ENCODE measurements at regions not wholly inside any gene's neighbourhood (a gene's known extent, or its start where the extent isn't known, plus 50 kb on each side); places are given as distances from the start of the nearest gene placed in this dataset.

DNA sequence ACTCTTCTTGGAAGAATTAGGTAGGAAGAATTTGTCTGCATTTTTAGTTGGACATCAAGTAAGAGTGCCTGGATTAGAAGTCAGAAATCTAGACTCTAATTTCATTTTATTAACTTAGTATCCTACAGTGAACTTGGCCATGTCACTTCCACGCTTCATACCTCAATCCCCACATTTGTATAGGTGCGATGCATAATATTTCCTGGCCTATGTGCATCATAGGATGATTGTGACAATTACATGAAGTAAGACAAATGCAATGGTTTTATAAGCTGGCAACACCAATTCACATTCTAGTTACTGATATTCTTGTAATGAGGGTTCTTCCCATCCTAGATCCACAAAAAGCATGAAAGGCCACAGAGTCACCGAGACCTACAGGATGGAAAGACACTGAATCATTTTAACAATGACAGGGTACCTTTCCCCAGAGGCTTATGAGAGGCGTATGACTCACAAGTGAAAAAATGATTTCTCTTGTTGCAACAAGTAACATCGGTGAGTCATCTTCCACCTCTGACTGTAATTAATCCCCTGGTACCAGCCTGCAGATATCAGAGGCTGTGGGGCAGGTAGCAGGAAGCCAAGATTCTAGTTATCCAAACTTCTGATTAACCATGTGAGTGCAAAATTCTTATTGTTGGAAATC lies 56.0 kb upstream of the OR5AK2 start:
- H3K9me3 ChIP-seq: no peaks in the 10 kb centered on the region
- DNase-seq (ENCODE audit: low spot score): peak; percentile 19
- TF ChIP-seq, protein P1, sequence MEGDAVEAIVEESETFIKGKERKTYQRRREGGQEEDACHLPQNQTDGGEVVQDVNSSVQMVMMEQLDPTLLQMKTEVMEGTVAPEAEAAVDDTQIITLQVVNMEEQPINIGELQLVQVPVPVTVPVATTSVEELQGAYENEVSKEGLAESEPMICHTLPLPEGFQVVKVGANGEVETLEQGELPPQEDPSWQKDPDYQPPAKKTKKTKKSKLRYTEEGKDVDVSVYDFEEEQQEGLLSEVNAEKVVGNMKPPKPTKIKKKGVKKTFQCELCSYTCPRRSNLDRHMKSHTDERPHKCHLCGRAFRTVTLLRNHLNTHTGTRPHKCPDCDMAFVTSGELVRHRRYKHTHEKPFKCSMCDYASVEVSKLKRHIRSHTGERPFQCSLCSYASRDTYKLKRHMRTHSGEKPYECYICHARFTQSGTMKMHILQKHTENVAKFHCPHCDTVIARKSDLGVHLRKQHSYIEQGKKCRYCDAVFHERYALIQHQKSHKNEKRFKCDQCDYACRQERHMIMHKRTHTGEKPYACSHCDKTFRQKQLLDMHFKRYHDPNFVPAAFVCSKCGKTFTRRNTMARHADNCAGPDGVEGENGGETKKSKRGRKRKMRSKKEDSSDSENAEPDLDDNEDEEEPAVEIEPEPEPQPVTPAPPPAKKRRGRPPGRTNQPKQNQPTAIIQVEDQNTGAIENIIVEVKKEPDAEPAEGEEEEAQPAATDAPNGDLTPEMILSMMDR (IDR thresholded peaks at IDR 0.05): no peak
- TF ChIP-seq POLR2AphosphoS5 (IDR thresholded peaks at IDR 0.05) (peak; percentile 84), POLR2A (IDR thresholded peaks at IDR 0.05) (no peak)
- H3K36me3 ChIP-seq: no peaks in the 10 kb centered on the region
- no peaks in the 10 kb centered on the region for H3K4me1 ChIP-seq (replicated peaks)
- WGBS: 48% methylated on average over 5 of the region's 5 CpGs
- intact Hi-C loops (cut with DNase I): no loop called here
- no peak overlapping the region for H3K4me3 ChIP-seq
- H3K27me3 ChIP-seq (replicated peaks; ENCODE audit: insufficient read depth): no peaks in the 10 kb centered on the region
- no peak overlapping the region for H3K27ac ChIP-seq

DNA sequence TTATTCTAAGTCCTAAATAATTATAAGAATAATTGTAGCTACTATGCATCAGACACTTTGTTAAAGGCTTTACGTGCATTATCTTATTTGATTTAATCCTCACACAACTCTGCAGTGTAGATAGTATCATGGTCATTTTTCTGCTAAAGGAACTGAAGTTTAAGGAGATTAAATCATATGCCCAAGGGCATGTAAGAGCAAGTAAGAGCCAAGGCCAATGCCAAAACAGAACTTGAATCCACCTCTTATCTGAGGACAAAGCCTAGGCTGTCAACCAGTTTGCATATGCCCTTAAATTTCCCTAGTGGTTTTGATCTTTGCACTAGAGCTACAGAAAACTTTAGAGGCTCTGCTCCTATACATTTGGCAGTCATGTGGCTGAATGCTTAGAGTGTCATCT lies 65.6 kb upstream of the OR5AK2 start:
- no peaks in the 10 kb centered on the region for H3K36me3 ChIP-seq
- DNase-seq (ENCODE audit: low spot score): no peak
- no peaks in the 10 kb centered on the region for H3K9me3 ChIP-seq
- no peak overlapping the region for H3K27ac ChIP-seq
- TF ChIP-seq, protein P1 (IDR thresholded peaks at IDR 0.05): no peak
- TF ChIP-seq POLR2AphosphoS5 (IDR thresholded peaks at IDR 0.05) (no peak), POLR2A (IDR thresholded peaks at IDR 0.05) (no peak)
- H3K4me3 ChIP-seq: no peak overlapping the region
- intact Hi-C loops (cut with DNase I): no loop called here
- WGBS: 17% methylated on average over 1 of the region's 1 CpG
- H3K4me1 ChIP-seq (replicated peaks): no peaks in the 10 kb centered on the region
- no peaks in the 10 kb centered on the region for H3K27me3 ChIP-seq (replicated peaks; ENCODE audit: insufficient read depth)

DNA sequence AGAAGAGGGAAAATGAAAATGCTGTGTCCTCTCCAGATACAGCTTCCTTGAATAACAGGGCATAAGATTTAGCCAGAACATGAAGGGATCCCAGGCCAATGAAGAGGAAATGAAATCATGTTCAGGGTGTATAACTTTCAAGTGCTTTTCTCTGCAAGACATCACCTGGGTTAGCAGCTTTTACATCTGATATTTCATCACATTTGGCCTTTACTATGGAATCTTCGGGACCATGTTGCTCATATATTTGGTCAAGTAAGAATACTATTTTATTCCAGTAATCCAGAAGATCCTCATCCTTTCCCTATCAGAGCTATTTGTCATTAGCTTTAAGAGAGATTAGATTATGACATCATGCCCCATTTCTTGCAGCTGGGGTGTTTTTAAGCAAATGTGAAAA lies 66.3 kb upstream of the OR5AK2 start:
- intact Hi-C loops (cut with DNase I): no loop called here
- no peak overlapping the region for H3K4me3 ChIP-seq
- H3K4me1 ChIP-seq (replicated peaks): no peaks in the 10 kb centered on the region
- TF ChIP-seq POLR2A (IDR thresholded peaks at IDR 0.05) (no peak), POLR2AphosphoS5 (IDR thresholded peaks at IDR 0.05) (no peak)
- TF ChIP-seq, protein P1 (IDR thresholded peaks at IDR 0.05): no peak
- H3K27me3 ChIP-seq (replicated peaks; ENCODE audit: insufficient read depth): no peaks in the 10 kb centered on the region
- H3K9me3 ChIP-seq: no peaks in the 10 kb centered on the region
- H3K27ac ChIP-seq: no peak overlapping the region
- H3K36me3 ChIP-seq: no peaks in the 10 kb centered on the region
- DNase-seq (ENCODE audit: low spot score): no peak
- 94% methylated on average over 1 of the region's 1 CpG for WGBS

DNA sequence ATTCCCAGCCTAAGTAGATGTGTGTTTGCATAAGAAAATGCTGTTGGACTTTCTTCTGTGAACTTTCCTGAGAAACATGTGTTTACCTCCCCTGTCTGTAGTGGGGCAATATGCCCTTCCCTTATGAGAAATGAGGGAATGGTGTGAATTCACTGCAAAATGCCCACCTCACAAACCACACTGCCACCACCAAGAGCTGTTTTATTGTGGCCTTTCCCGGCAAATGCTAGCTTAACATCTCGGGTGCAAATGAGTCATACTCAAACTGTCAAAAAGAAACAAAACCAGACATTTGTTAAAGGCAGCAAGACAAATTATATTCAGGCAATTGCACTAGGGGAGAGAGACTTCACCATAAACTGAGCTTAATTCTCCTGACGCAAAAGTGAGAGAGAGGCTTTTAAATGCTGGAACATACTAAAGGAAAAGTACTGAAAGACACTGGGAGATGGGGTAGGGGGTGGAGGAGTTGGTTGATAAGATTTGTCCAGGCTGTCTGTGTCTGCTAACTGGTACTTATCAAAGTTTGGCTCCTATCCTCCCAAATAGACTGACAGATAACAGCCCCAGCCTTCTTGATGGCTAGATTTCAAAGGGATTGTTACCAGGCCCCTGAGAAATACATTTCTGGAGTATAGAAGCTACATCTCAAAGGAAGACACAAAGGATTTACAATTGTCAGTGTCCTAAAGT lies 70.9 kb upstream of the OR5AK2 start:
- intact Hi-C loops (cut with DNase I): no loop called here
- no peaks in the 10 kb centered on the region for H3K9me3 ChIP-seq
- 76% methylated on average over 3 of the region's 3 CpGs for WGBS
- no peaks in the 10 kb centered on the region for H3K36me3 ChIP-seq
- no peaks in the 10 kb centered on the region for H3K4me1 ChIP-seq (replicated peaks)
- DNase-seq (ENCODE audit: low spot score): no peak
- H3K27ac ChIP-seq: no peak overlapping the region
- no peaks in the 10 kb centered on the region for H3K27me3 ChIP-seq (replicated peaks; ENCODE audit: insufficient read depth)
- TF ChIP-seq POLR2A (IDR thresholded peaks at IDR 0.05) (no peak), POLR2AphosphoS5 (IDR thresholded peaks at IDR 0.05) (no peak)
- TF ChIP-seq, protein P1 (IDR thresholded peaks at IDR 0.05): no peak
- H3K4me3 ChIP-seq: no peak overlapping the region

DNA sequence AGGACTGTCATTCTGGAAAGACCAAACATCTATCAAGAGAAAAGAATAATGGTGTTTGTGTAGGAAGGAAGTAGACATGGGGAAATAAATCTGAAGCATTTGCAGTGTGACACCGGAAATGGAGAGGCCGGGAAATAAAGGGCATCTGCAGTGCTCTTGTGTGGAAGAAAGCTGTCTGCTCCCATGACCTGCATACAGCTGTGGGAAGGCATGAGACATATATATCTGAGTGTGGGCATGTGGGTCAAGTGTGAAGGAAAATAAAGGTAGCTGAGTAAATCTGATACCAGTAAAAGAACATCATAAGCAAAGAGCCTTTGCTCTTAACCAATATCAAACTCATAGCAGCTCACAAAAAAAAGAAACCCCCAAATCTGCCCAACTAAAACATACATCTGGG lies 72.1 kb upstream of the OR5AK2 start:
- Histone ChIP-seq H3K27ac (no peak overlapping the region), H3K9me3 (no peaks in the 10 kb centered on the region), H3K27me3 (replicated peaks; ENCODE audit: insufficient read depth) (no peaks in the 10 kb centered on the region), H3K4me1 (replicated peaks) (no peaks in the 10 kb centered on the region), H3K36me3 (no peaks in the 10 kb centered on the region), H3K4me3 (no peak overlapping the region)
- WGBS: 67% methylated on average over 2 of the region's 2 CpGs
- TF ChIP-seq, protein P1 (IDR thresholded peaks at IDR 0.05): no peak
- TF ChIP-seq POLR2A (IDR thresholded peaks at IDR 0.05): no peak
- TF ChIP-seq POLR2AphosphoS5 (IDR thresholded peaks at IDR 0.05): no peak
- intact Hi-C loops (cut with DNase I): no loop called here
- no peak for DNase-seq (ENCODE audit: low spot score)

All from prostate gland (tissue), 2 donors.